ENCODE measurements at regions not wholly inside any gene's neighbourhood (a gene's known extent, or its start where the extent isn't known, plus 50 kb on each side); places are given as distances from the start of the nearest gene placed in this dataset.

DNA sequence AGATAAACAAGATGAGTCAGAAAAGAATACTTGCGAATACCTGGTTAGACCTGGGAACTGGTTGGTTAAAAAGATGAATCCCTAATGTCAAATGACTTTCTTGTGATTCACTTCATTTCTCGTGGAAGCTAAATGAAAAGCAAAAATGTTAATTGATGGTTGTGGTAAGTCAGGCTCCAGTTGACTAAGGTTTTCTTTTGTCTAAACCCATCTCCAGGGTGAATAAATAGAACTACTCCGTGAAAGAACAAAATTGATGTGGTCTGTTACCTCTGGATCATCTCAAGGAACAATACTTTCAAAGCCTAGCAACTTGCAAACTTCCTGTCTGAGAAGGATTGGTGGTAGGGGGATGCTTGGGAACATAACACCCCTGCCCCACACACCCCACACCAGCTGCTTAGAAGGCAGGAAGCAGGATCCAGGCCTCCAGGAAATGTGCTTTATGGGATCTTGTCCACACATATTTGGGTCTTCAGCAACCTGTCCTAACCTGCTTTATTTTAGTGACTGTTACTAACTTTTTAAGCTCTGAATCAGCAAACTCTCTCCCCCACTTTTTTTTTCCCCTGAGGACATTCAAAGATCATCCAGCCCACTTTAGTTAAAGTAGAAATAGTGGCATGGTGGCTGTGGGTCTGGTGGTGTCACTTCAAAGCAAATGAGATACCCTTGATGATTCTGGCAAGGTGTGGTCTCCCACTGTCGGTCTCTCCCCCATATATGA lies 60.4 kb upstream of the PTHLH start:
- TF ChIP-seq, protein P1, sequence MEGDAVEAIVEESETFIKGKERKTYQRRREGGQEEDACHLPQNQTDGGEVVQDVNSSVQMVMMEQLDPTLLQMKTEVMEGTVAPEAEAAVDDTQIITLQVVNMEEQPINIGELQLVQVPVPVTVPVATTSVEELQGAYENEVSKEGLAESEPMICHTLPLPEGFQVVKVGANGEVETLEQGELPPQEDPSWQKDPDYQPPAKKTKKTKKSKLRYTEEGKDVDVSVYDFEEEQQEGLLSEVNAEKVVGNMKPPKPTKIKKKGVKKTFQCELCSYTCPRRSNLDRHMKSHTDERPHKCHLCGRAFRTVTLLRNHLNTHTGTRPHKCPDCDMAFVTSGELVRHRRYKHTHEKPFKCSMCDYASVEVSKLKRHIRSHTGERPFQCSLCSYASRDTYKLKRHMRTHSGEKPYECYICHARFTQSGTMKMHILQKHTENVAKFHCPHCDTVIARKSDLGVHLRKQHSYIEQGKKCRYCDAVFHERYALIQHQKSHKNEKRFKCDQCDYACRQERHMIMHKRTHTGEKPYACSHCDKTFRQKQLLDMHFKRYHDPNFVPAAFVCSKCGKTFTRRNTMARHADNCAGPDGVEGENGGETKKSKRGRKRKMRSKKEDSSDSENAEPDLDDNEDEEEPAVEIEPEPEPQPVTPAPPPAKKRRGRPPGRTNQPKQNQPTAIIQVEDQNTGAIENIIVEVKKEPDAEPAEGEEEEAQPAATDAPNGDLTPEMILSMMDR (IDR thresholded peaks at IDR 0.05), result no peak
- TF ChIP-seq POLR2A (IDR thresholded peaks at IDR 0.05), result no peak
